Omental fat pad (tissue), 3 donors: ENCODE measurements at regions not wholly inside any gene's neighbourhood (a gene's known extent, or its start where the extent isn't known, plus 50 kb on each side); places are given as distances from the start of the nearest gene placed in this dataset.

Experiments used
- ATAC-seq: fragments of 150-250 bp; one replicate; pipeline ENCODE4 v1.9.1; 2016; ENCODE audit warnings: mild to moderate bottlenecking, moderate library complexity; ENCODE audit not compliant: low FRiP score
- DNase-seq: peaks from one replicate; pipeline ENCODE4 v3.0.0-alpha.2; 2019; ENCODE audit warnings: low spot score
- CTCF ChIP-seq, 3 donors: fragments of 450-650 bp; IDR thresholded peaks; one replicate each; pipeline ENCODE4 v1.5.1; 2016 to 2017; ENCODE audit warnings: antibody characterized with exemption in 3 of 3, mild to moderate bottlenecking in 3 of 3, moderate library complexity in 2 of 3

- no peak for TF ChIP-seq CTCF (IDR thresholded peaks at IDR 0.05)
- DNase-seq = no peak
- no peak for ATAC-seq
These were observed 431.8 kb downstream of the PREX1 start for GRCh38 chr20:48395816-48396546.

GRCh38 chr20:48394415-48395081 is 433.3 kb downstream of the PREX1 start:
- DNase-seq = no peak
- no peak for ATAC-seq
- no peak for TF ChIP-seq CTCF (IDR thresholded peaks at IDR 0.05)

- TF ChIP-seq CTCF (IDR thresholded peaks at IDR 0.05) = no peak
- ATAC-seq (no peak), DNase-seq (no peak)
These were observed 434.0 kb downstream of the PREX1 start for GRCh38 chr20:48393737-48394314.

- DNase-seq = no peak
- ATAC-seq = no peak
- TF ChIP-seq CTCF (IDR thresholded peaks at IDR 0.05) = no peak
These were observed 434.5 kb downstream of the PREX1 start for GRCh38 chr20:48393311-48393685.

- TF ChIP-seq CTCF (IDR thresholded peaks at IDR 0.05) = no peak
- ATAC-seq = no peak
- no peak for DNase-seq
These were observed 435.1 kb downstream of the PREX1 start for GRCh38 chr20:48392407-48393310.

- no peak for ATAC-seq
- no peak for TF ChIP-seq CTCF (IDR thresholded peaks at IDR 0.05)
- DNase-seq = no peak
These were observed 436.8 kb downstream of the PREX1 start for GRCh38 chr20:48390981-48391380.
